H9 (cell line): ENCODE measurements at regions not wholly inside any gene's neighbourhood (a gene's known extent, or its start where the extent isn't known, plus 50 kb on each side); places are given as distances from the start of the nearest gene placed in this dataset.

Experiments
- DNase-seq: peaks from one replicate; pipeline ENCODE4 v3.0.0-alpha.2; 2017
- H2AFZ ChIP-seq: one replicate; pipeline ENCODE4 v1.6.1; 2013; ENCODE audit warnings: mild to moderate bottlenecking, low read length, control low read depth, moderate library complexity
- H2AK5ac ChIP-seq: 2 replicates; pipeline ENCODE4 v1.6.1; 2013; ENCODE audit warnings: low read length, control low read depth, mixed read lengths; ENCODE audit not compliant: insufficient read length
- H2BK120ac ChIP-seq: one replicate; pipeline ENCODE4 v1.6.1; 2013; ENCODE audit warnings: low read depth, mild to moderate bottlenecking, low read length, control low read depth, inconsistent platforms; ENCODE audit not compliant: poor library complexity, severe bottlenecking
- H2BK12ac ChIP-seq: 2 replicates; pipeline ENCODE4 v1.6.1; 2013; ENCODE audit warnings: low read length, control low read depth, mixed read lengths, low read depth; ENCODE audit not compliant: insufficient read length
- H2BK15ac ChIP-seq: 2 replicates; pipeline ENCODE4 v1.6.1; 2013; ENCODE audit warnings: low read depth, low read length, control low read depth
- H2BK20ac ChIP-seq: one replicate; pipeline ENCODE4 v1.6.1; 2013; ENCODE audit warnings: low read depth, mild to moderate bottlenecking, low read length, control low read depth, inconsistent platforms; ENCODE audit not compliant: poor library complexity, severe bottlenecking
- H2BK5ac ChIP-seq: 2 replicates; pipeline ENCODE4 v1.6.1; 2013; ENCODE audit warnings: low read length, control low read depth, mixed read lengths; ENCODE audit not compliant: insufficient read length
- H3K14ac ChIP-seq: 2 replicates; pipeline ENCODE4 v1.6.1; 2013; ENCODE audit warnings: low read length, control low read depth; ENCODE audit not compliant: insufficient read depth
- H3K18ac ChIP-seq: 2 replicates; pipeline ENCODE4 v1.6.1; 2013; ENCODE audit warnings: low read depth, mild to moderate bottlenecking, mixed read lengths, low read length, control low read depth; ENCODE audit not compliant: insufficient read length
- H3K23ac ChIP-seq: 2 replicates; pipeline ENCODE4 v1.6.1; 2013; ENCODE audit warnings: low read length, control low read depth, mixed read lengths, low read depth; ENCODE audit not compliant: insufficient read length
- H3K23me2 ChIP-seq: 2 replicates; pipeline ENCODE4 v1.6.1; 2013; ENCODE audit warnings: low read depth, mild to moderate bottlenecking, mixed read lengths, low read length, control low read depth; ENCODE audit not compliant: insufficient read length, poor library complexity, severe bottlenecking
- H3K27ac ChIP-seq: 2 replicates; pipeline ENCODE4 v1.5.1; 2013; ENCODE audit warnings: low read length, control low read depth, mixed read lengths, low read depth; ENCODE audit not compliant: insufficient read length
- H3K27me3 ChIP-seq: 2 replicates; pipeline ENCODE4 v1.6.1; 2013; ENCODE audit warnings: low read length, control low read depth, inconsistent platforms; ENCODE audit not compliant: insufficient read depth
- H3K4ac ChIP-seq: 2 replicates; pipeline ENCODE4 v1.6.1; 2013; ENCODE audit warnings: low read depth, mild to moderate bottlenecking, control low read depth, inconsistent platforms, low read length, moderate library complexity
- H3K4me1 ChIP-seq: 2 replicates; pipeline ENCODE4 v1.6.1; 2013; ENCODE audit warnings: low read length, control low read depth, inconsistent platforms; ENCODE audit not compliant: insufficient read depth
- H3K4me2 ChIP-seq: 2 replicates; pipeline ENCODE4 v1.6.1; 2013; ENCODE audit warnings: low read length, control low read depth, mixed read lengths; ENCODE audit not compliant: insufficient read length, insufficient read depth
- H3K56ac ChIP-seq: 2 replicates; pipeline ENCODE4 v1.6.1; 2013; ENCODE audit warnings: low read depth, mild to moderate bottlenecking, mixed read lengths, low read length, control low read depth; ENCODE audit not compliant: insufficient read length
- H3K79me1 ChIP-seq: 2 replicates; pipeline ENCODE4 v1.6.1; 2013; ENCODE audit warnings: low read depth, mild to moderate bottlenecking, moderate library complexity, low read length, control low read depth, inconsistent platforms; ENCODE audit not compliant: insufficient read depth, poor library complexity, severe bottlenecking
- H3K79me2 ChIP-seq: 2 replicates; pipeline ENCODE4 v1.6.1; 2013; ENCODE audit warnings: low read length, control low read depth, inconsistent platforms; ENCODE audit not compliant: insufficient read depth
- H3K9ac ChIP-seq: 2 replicates; pipeline ENCODE4 v1.6.1; 2013; ENCODE audit warnings: low read length, control low read depth, mixed read lengths; ENCODE audit not compliant: insufficient read length; ENCODE audit errors: extremely low read depth
- H3K9me3 ChIP-seq: one replicate; pipeline ENCODE4 v1.6.1; 2013; ENCODE audit warnings: low read depth, low read length, inconsistent platforms; ENCODE audit not compliant: control insufficient read depth
- H3T11ph ChIP-seq: one replicate; pipeline ENCODE4 v1.6.1; 2013; ENCODE audit warnings: mild to moderate bottlenecking, low read length, control low read depth, inconsistent platforms
- H4K20me1 ChIP-seq: one replicate; pipeline ENCODE4 v1.6.1; 2013; ENCODE audit not compliant: control insufficient read depth, insufficient read length, insufficient read depth
- H4K5ac ChIP-seq: 2 replicates; pipeline ENCODE4 v1.6.1; 2013; ENCODE audit warnings: low read depth, mild to moderate bottlenecking, mixed read lengths, low read length, control low read depth; ENCODE audit not compliant: insufficient read length
- H4K8ac ChIP-seq: replicated peaks from 2 replicates; pipeline ENCODE4 v1.6.1; 2013; ENCODE audit warnings: low read length, control low read depth, mixed read lengths, low read depth; ENCODE audit not compliant: insufficient read length
- H4K91ac ChIP-seq: 2 replicates; pipeline ENCODE4 v1.6.1; 2013; ENCODE audit warnings: low read depth, mild to moderate bottlenecking, moderate library complexity, mixed read lengths, low read length, control low read depth; ENCODE audit not compliant: insufficient read length
- H3K27ac Mint-ChIP-seq, 3 experiments: 2 replicates in 2 of 3; 3 replicates in 1 of 3; pipeline ENCODE4 v1.8.0; 2020 to 2021; ENCODE audit warnings: mixed read lengths in 3 of 3, mild to moderate bottlenecking in 1 of 3, moderate library complexity in 1 of 3
- H3K27me3 Mint-ChIP-seq: 2 replicates; pipeline ENCODE4 v1.8.0; 2021; ENCODE audit warnings: low read depth, mild to moderate bottlenecking, moderate library complexity, mixed read lengths
- H3K36me3 Mint-ChIP-seq, 3 experiments: 2 replicates in 2 of 3; 3 replicates in 1 of 3; pipeline ENCODE4 v1.8.0; 2020 to 2021; ENCODE audit warnings: low read depth in 3 of 3, mixed read lengths in 3 of 3; ENCODE audit not compliant: insufficient read depth in 1 of 3
- H3K4me1 Mint-ChIP-seq, 2 experiments: 2 replicates each; pipeline ENCODE4 v1.8.0; 2020; ENCODE audit warnings: mixed read lengths in 2 of 2
- H3K4me3 Mint-ChIP-seq, 2 experiments: 2 replicates in 1 of 2; 3 replicates in 1 of 2; pipeline ENCODE4 v1.8.0; 2020 to 2021; ENCODE audit warnings: mild to moderate bottlenecking in 2 of 2, mixed read lengths in 2 of 2, moderate library complexity in 1 of 2
- H3K9me3 Mint-ChIP-seq, 2 experiments: 2 replicates in 1 of 2; 3 replicates in 1 of 2; pipeline ENCODE4 v1.8.0; 2020; ENCODE audit warnings: mild to moderate bottlenecking in 2 of 2, mixed read lengths in 2 of 2, moderate library complexity in 1 of 2
- WGBS: extraction: QIAGEN DNeasy Blood & Tissue Kit; methylation state at CpG from one replicate; pipeline ENCODE4 v1.1.7; 2013; ENCODE audit warnings: missing lambda C conversion rate, low lambda C conversion rate, mixed read lengths; ENCODE audit not compliant: insufficient read length; ENCODE audit errors: extremely low coverage; 5-methylcytosine and 5-hydroxymethylcytosine counted together
- TF ChIP-seq, protein P1 (sequence below): fragments of 200-600 bp; sonication (generic); conservative IDR thresholded peaks from 3 replicates; pipeline ENCODE4 v1.8.0; 2021; ENCODE audit warnings: antibody characterized with exemption, mild to moderate bottlenecking

DNA sequence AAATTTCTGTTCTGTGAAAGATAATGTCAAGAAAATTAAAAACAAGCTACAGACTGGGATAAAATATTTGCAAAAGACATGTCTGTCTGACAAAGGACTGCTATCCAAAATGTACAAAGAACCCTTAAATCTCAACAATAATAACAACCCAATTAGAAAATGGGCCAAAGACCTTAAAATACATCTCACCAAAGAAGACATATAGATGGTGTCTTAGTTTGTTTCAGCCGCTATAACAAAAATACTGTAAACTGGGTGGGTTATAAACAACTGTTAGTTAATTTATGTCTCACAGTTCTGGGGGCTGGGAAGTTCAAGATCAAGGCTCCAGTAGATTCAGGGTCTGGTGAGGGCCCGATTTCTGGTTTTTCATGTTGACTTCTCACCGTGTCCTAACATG lies 106.2 kb upstream of the AGTR1 start:
- no peak overlapping the region for H3K27ac Mint-ChIP-seq
- TF ChIP-seq, protein P1, sequence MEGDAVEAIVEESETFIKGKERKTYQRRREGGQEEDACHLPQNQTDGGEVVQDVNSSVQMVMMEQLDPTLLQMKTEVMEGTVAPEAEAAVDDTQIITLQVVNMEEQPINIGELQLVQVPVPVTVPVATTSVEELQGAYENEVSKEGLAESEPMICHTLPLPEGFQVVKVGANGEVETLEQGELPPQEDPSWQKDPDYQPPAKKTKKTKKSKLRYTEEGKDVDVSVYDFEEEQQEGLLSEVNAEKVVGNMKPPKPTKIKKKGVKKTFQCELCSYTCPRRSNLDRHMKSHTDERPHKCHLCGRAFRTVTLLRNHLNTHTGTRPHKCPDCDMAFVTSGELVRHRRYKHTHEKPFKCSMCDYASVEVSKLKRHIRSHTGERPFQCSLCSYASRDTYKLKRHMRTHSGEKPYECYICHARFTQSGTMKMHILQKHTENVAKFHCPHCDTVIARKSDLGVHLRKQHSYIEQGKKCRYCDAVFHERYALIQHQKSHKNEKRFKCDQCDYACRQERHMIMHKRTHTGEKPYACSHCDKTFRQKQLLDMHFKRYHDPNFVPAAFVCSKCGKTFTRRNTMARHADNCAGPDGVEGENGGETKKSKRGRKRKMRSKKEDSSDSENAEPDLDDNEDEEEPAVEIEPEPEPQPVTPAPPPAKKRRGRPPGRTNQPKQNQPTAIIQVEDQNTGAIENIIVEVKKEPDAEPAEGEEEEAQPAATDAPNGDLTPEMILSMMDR = no peak
- no peaks in the 10 kb centered on the region for H3K9me3 Mint-ChIP-seq
- H3K14ac ChIP-seq = no peak overlapping the region
- H2BK20ac ChIP-seq = no peak overlapping the region
- no peaks in the 10 kb centered on the region for H3K36me3 Mint-ChIP-seq
- no peak overlapping the region for H3T11ph ChIP-seq
- no peaks in the 10 kb centered on the region for H3K4me1 ChIP-seq
- H3K27me3 ChIP-seq = no peaks in the 10 kb centered on the region
- H4K5ac ChIP-seq = no peak overlapping the region
- H3K4me2 ChIP-seq = no peak overlapping the region
- H2BK120ac ChIP-seq = no peak overlapping the region
- no peak overlapping the region for H3K4ac ChIP-seq
- no peak overlapping the region for H4K91ac ChIP-seq
- H3K4me1 Mint-ChIP-seq = no peaks in the 10 kb centered on the region
- H2AFZ ChIP-seq = no peak overlapping the region
- H2BK15ac ChIP-seq = no peak overlapping the region
- no peak overlapping the region for H3K18ac ChIP-seq
- H3K9me3 ChIP-seq = no peaks in the 10 kb centered on the region
- no CpG with 5 or more reads among the region's 3 CpGs for WGBS
- H4K20me1 ChIP-seq = no peaks in the 10 kb centered on the region
- DNase-seq = no peak
- H3K23me2 ChIP-seq = no peaks in the 10 kb centered on the region
- no peak overlapping the region for H2BK5ac ChIP-seq
- no peak overlapping the region for H3K4me3 Mint-ChIP-seq
- no peak overlapping the region for H4K8ac ChIP-seq
- H3K79me1 ChIP-seq = no peaks in the 10 kb centered on the region
- H3K56ac ChIP-seq = no peak overlapping the region
- H3K27me3 Mint-ChIP-seq = no peaks in the 10 kb centered on the region
- H3K79me2 ChIP-seq = no peaks in the 10 kb centered on the region
- H2AK5ac ChIP-seq = no peak overlapping the region
- no peak overlapping the region for H3K23ac ChIP-seq
- no peak overlapping the region for H2BK12ac ChIP-seq
- H3K27ac ChIP-seq = no peak overlapping the region
- H3K9ac ChIP-seq = no peak overlapping the region
